ENCODE measurements at regions not wholly inside any gene's neighbourhood (a gene's known extent, or its start where the extent isn't known, plus 50 kb on each side); places are given as distances from the start of the nearest gene placed in this dataset.
"Not testable (repeated sequence)": the region's sequence is repeated elsewhere in the genome, so short reads cannot be mapped to it uniquely, and the experiment has no call there.

DNA sequence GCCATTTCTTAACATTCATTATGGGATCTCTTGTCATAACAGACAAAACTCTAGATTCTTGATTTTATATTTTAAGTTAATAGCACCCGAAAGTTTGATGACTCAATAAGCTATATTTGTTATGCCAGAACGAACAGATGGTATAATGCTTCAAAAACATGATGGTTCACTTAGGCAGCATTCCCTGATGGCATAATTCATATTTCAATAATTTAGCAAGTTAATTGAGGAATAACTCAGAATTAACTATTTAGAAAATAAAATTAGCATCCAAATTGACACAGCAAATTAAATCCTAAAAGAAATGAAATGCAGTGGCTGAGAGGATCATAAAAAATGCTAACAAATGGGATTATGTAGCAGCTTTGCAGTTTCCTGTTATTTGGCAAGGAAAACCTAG is 260.8 kb upstream of the MBL2 start:
- ChIA-PET POLR2A (no interaction called here), CTCF (no interaction called here)
- H3K36me3 ChIP-seq (replicated peaks in 1 of 2; ENCODE audit: control extremely low read depth in 1 of 2, control insufficient read depth in 1 of 2, extremely low read depth in 1 of 2, insufficient read depth in 2 of 2, low read length in 1 of 2) = no peaks in the 10 kb centered on the region
- Mint-ChIP-seq H3K9me3 (ENCODE audit: insufficient read depth) (no peaks in the 10 kb centered on the region), H3K4me3 (no peak overlapping the region), H3K27me3 (no peaks in the 10 kb centered on the region), H3K27ac (no peak overlapping the region), H3K4me1 (no peaks in the 10 kb centered on the region)
- intact Hi-C loops (cut with micrococcal nuclease) = no loop called here
- no peak for TF ChIP-seq EZH2 (IDR thresholded peaks at IDR 0.05; ENCODE audit: borderline replicate concordance, insufficient read depth, low read depth, low read length, poor library complexity, severe bottlenecking)
- TF ChIP-seq, protein P1, sequence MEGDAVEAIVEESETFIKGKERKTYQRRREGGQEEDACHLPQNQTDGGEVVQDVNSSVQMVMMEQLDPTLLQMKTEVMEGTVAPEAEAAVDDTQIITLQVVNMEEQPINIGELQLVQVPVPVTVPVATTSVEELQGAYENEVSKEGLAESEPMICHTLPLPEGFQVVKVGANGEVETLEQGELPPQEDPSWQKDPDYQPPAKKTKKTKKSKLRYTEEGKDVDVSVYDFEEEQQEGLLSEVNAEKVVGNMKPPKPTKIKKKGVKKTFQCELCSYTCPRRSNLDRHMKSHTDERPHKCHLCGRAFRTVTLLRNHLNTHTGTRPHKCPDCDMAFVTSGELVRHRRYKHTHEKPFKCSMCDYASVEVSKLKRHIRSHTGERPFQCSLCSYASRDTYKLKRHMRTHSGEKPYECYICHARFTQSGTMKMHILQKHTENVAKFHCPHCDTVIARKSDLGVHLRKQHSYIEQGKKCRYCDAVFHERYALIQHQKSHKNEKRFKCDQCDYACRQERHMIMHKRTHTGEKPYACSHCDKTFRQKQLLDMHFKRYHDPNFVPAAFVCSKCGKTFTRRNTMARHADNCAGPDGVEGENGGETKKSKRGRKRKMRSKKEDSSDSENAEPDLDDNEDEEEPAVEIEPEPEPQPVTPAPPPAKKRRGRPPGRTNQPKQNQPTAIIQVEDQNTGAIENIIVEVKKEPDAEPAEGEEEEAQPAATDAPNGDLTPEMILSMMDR (IDR thresholded peaks at IDR 0.05) = no peak
- WGBS (ENCODE audit: insufficient coverage) = no CpG with 5 or more reads among the region's 2 CpGs
- H3K4me2 ChIP-seq (replicated peaks; ENCODE audit: low read depth, low read length, poor library complexity, severe bottlenecking) = no peak overlapping the region
- no peaks in the 10 kb centered on the region for H3K27me3 ChIP-seq (replicated peaks in 1 of 4; ENCODE audit: control extremely low read depth in 1 of 4, control insufficient read depth in 3 of 4, insufficient read depth in 4 of 4, low read length in 3 of 4)
- no peak overlapping the region for H3K4me3 ChIP-seq (ENCODE audit: control extremely low read depth in 1 of 5, extremely low read depth in 1 of 5, insufficient read depth in 1 of 5, low read depth in 2 of 5, low read length in 4 of 5)
- H3K9ac ChIP-seq (ENCODE audit: low read length) = no peak overlapping the region
- H4K20me1 ChIP-seq (ENCODE audit: control insufficient read depth, insufficient read depth, low read length, poor library complexity, severe bottlenecking) = no peaks in the 10 kb centered on the region
- H3K27ac ChIP-seq (ENCODE audit: low read length in 2 of 2) = no peak overlapping the region
- DNase-seq = no peak
- no peak for ATAC-seq (ENCODE audit: low read depth)
- H3K79me2 ChIP-seq (ENCODE audit: control insufficient read depth, insufficient read depth, low read length) = no peaks in the 10 kb centered on the region
- H3K9me3 ChIP-seq (ENCODE audit: control extremely low read depth in 1 of 3, control insufficient read depth in 2 of 3, insufficient read depth in 1 of 3, low read length in 2 of 3) = no peaks in the 10 kb centered on the region
- no peak overlapping the region for H2AFZ ChIP-seq (ENCODE audit: insufficient read depth, low read depth, low read length, poor library complexity, severe bottlenecking)
- no peaks in the 10 kb centered on the region for H3K4me1 ChIP-seq (ENCODE audit: control insufficient read depth in 2 of 2, insufficient read depth in 2 of 2, low read length in 2 of 2)

- WGBS (ENCODE audit: insufficient coverage) = 18% methylated on average over 6 of the region's 8 CpGs
- H4K20me1 ChIP-seq (ENCODE audit: control insufficient read depth, insufficient read depth, low read length, poor library complexity, severe bottlenecking); H3K4me2 ChIP-seq (replicated peaks; ENCODE audit: low read depth, low read length, poor library complexity, severe bottlenecking); intact Hi-C loops (cut with micrococcal nuclease); H3K4me3 Mint-ChIP-seq; H3K9me3 ChIP-seq (ENCODE audit: control extremely low read depth in 1 of 3, control insufficient read depth in 2 of 3, insufficient read depth in 1 of 3, low read length in 2 of 3); H3K27me3 ChIP-seq (replicated peaks in 1 of 4; ENCODE audit: control extremely low read depth in 1 of 4, control insufficient read depth in 3 of 4, insufficient read depth in 4 of 4, low read length in 3 of 4); H3K4me1 Mint-ChIP-seq; H3K27ac ChIP-seq (ENCODE audit: low read length in 2 of 2); H2AFZ ChIP-seq (ENCODE audit: insufficient read depth, low read depth, low read length, poor library complexity, severe bottlenecking); ATAC-seq (ENCODE audit: low read depth); H3K4me3 ChIP-seq (ENCODE audit: control extremely low read depth in 1 of 5, extremely low read depth in 1 of 5, insufficient read depth in 1 of 5, low read depth in 2 of 5, low read length in 4 of 5); H3K9me3 Mint-ChIP-seq (ENCODE audit: insufficient read depth); H3K9ac ChIP-seq (ENCODE audit: low read length); H3K27me3 Mint-ChIP-seq; H3K4me1 ChIP-seq (ENCODE audit: control insufficient read depth in 2 of 2, insufficient read depth in 2 of 2, low read length in 2 of 2); H3K36me3 ChIP-seq (replicated peaks in 1 of 2; ENCODE audit: control extremely low read depth in 1 of 2, control insufficient read depth in 1 of 2, extremely low read depth in 1 of 2, insufficient read depth in 2 of 2, low read length in 1 of 2); H3K79me2 ChIP-seq (ENCODE audit: control insufficient read depth, insufficient read depth, low read length); CTCF ChIA-PET; POLR2A ChIA-PET; H3K27ac Mint-ChIP-seq; DNase-seq: not testable (repeated sequence)
These were observed 257.6 kb upstream of the MBL2 start for GRCh38 chr10:53029872-53030849.

Measured in B cell (primary cell).